ENCODE measurements at regions not wholly inside any gene's neighbourhood (a gene's known extent, or its start where the extent isn't known, plus 50 kb on each side); places are given as distances from the start of the nearest gene placed in this dataset.
"Not testable (repeated sequence)": the region's sequence is repeated elsewhere in the genome, so short reads cannot be mapped to it uniquely, and the experiment has no call there.

DNA sequence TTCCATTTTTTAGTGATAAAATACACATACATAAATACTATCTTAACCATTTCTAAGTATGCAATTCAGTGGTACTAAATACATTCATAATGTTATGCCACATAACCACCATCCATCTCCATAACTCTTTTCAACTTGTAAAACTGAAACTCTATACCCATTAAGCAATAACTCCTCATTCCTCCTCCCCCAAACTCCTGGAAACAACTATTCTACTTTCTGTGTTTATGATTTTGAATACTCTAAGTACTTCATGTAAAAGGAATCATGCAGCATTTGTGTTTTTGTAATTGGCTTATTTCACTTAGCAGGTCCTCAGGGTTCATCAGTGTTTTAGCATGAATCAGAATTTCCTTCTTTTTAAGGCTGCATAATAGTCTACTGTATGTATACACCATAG is 131.8 kb downstream of the TES start:
- DNase-seq, result no peak

DNA sequence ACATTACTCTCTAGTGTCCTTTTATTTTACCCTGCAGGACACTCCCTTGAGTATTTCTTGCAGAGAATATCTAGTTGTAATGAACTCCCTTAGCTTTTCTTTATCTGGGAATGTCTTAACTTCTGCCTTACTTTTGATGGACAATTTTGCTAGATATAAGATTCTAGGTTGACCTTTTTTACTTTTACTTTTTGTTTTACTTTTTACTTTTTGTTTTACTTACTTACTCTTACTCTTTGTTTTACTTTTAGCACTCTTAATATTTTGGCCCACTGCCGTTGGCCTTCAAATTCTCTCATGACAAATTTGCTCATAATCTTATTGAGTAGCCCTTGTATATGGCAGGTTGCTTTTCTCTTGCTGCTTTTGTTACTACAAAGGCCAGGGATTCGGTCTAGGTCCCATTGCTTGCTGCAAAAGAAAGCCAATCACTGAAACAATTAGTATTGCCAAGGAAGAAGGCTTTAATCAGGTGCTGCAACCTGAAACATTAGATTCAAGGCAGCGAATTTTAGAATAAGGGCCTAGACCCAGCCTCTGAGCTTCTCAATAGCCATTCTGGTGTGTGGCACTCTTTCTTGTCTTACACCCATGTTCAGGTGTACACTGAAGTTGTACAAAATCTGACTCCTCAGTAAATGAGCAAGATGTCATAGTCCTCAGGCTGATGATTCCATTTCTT is 137.0 kb downstream of the TES start:
- no peak for DNase-seq

DNA sequence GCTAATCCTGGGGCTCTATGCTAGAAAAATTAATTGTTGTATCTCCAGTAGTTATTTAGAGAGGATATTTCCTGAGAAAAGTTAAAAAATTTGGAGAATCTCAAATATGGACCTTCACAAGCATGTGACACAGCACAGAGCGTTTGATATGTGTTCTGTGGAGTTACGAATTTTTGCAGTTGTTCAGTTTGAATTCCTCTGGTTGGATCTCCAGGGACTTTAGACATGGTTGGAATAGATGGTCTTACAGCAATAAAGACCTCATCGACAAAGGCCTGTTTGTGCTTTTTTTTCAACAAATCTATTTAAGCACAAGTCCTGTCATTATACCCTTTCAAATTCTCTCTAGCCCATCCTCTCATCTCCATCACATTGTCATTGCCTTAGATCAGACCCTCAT is 138.0 kb downstream of the TES start:
- no peak for DNase-seq

DNA sequence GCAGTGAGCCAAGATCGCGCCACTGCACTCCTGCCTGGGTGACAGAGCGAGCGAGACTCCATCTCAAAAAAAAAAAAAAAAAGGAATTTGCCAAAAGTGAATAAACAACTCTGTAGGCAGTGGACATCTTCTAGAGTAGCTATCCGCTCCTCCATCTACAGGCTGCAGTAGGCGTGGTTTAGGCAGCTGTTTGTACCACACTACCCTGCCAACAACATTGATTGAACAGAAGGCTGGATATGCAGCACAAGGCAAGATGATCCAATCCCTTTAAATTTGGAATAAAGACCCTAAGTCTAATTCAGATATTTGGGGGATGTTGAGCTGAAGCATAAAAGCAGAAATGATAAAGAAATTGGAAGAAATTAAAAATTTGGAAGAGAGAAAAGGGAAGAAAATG is 141.6 kb downstream of the TES start:
- DNase-seq, result no peak

DNA sequence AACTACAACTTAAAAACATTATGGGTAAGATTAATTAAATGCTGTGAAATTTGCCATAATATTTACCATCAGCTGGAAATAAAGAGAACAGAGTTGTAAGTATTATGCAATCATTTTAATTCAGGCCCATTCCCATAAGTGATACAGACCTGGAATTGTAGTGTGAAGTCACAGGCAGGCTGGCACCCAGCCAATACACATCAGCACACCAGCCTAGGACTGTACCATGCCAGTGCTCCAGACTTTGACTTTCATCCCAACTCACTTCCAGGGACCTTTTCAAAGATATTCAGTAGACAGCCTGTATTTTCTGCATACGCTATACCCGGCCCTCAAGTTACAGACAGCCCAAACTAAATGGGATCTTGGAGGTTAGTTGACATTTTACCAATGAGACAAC is 143.3 kb downstream of the TES start:
- DNase-seq, result no peak

DNA sequence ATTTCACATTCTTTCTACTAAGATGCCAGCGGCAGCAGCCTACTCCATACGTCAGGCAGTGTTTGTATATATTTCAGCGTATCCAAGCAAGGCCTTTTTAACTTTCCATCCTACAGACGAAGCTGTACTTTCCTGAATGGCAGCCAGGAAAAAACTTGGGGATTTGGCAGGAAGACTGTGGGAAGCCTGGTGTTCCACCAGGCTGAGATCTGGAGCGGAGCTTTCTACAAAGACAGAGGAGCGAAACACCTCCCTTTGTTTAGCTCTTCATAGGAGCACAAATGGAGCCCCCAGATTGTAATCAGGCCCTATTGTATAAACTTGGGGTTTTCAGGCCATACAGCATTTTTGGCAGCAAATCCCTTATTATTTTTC is 143.8 kb downstream of the TES start:
- DNase-seq, result no peak

DNA sequence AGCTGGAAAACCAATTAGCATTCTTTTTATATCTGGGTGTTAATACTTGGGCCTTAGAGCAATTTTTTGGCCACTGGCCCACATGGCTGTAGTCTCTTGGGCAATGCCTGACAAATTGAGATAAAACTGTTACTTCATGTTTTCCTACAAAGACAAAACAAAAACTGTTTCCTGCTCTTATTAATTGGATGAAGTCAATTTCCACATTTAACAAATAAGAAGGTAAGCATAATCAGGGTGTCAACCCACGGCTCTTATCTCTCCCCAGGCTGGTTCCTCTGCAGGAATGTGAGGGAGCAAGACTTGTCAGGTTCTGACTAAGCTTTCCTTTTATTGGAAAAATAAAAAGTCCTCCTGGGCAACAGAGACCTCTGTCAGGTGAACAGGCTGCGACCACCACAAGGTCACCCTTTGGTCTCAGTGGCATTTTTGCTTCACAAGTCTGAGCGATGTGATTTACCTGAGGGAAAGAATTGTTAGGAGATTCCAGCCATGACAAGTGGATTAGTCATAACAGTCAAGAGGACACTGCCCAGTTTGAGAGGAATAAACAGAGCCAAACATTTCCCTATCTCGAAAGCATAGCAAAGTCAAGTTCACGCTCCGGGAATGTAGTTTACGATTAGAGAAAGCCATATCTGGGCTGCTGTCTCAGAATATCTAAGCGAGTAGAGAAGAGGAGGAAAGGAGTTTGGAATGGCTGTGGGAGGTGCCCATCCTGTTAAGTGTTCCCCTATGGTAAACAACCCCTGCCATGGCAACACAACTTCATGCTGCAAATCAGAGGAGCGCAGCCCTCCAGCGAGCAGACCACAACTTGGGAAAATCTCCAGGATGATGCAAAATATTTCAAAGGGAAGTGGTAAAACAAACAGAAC is 144.4 kb downstream of the TES start:
- DNase-seq, result no peak

DNA sequence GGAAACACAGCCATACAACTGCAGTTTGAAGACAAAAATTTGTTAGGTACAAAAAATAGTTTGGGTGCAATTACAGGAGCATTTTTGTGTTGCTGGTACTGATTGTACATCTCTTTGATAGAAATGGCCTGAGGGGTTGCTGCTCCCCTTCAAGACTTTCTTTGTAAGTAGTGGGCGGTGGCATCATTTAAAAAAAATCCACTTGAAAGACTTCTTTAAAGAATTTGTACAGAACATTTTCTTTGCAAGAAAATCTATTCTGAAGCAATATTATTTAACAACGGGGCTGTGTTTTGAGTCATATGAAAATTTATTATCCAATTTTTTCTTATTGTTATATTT is 144.1 kb upstream of the CAV2 start:
- no peak for DNase-seq

DNA sequence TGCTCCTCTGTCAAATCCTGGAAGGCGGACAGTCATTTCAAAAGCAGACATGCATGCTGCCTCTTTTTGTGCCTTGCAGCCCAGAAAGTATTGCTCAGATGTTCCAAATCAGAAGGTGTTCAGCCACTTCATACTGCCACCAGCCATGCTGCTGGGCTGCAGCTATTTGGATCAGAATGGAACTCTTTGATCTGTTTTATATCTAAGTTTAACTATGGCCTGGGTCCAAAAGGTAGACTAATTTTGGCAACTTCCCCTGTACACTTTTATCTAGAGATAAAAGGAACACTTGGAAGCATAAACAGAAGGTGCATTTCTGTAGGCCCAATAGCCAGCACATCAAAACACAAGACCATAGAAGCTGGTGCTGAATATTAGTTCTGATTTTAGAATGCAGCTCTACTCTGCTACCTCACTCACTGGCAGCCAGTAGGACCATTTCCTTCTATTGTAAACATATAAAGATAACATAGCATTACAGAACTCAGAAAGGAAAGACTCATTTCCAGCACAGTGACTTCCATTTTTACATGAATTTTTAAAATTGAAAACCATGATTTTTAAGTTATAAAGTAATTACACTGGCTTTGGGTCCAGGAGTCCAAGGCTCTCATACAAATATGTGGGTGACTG is 143.1 kb upstream of the CAV2 start:
- no peak for DNase-seq

DNA sequence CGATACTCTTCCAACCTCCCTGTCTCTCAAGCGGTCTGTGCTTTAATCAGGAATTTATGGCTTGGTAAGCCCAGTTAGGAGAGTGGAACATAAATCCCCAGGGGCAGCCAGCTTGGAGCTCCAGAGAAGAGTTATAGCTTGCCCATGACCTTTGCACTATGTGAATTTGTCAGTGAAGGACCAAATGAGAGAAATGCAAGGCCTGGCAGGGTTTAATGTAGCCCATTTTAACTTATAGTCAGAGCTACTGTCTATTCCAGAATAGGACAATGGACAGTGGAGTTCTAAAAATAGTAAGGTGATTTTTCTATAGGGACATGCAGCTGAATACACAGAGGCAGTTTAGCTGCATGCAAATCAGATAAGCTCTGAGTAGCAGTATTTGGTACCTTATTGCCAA is 142.6 kb upstream of the CAV2 start:
- no peak for DNase-seq

DNA sequence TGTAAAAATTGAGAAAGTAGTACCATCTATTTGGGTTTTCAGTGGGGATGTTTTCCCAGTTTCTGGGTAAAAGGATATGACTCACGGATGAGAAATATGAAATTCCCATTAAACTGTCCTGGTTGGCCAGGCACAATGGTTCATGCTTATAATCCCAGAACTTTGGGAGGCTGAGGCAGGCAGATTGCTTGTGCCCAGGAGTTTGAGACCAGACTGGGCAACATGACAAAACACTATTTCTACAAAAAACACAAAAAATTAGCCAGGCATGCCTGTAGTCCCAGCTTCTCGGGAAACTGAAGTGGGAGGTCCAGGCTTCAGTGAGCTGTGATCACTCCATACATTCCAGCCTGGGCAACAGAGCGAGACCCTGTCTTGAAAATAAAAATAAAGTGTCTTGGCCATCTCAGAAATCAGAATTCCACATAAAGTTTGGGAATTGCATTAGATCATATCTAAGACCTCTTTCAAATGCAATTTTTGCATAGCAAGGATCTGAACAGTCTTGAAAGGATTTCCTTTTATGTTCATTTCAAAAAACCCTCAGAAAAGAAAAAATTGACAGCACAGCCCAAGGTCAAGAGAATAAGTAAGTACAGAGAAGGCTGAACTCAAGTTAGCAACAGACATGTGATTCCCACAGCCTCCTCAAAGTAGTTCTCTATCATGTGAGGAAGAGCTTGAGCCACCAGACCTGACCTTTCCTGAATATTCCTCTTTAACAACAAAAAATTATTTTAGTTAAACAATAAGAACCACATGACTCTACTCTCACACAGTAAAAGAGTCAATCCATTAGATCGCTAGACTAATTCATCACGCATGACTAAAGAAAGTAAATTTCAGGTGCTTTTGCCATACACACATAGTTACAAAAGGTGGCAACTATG is 141.5 kb upstream of the CAV2 start:
- DNase-seq, result no peak

DNA sequence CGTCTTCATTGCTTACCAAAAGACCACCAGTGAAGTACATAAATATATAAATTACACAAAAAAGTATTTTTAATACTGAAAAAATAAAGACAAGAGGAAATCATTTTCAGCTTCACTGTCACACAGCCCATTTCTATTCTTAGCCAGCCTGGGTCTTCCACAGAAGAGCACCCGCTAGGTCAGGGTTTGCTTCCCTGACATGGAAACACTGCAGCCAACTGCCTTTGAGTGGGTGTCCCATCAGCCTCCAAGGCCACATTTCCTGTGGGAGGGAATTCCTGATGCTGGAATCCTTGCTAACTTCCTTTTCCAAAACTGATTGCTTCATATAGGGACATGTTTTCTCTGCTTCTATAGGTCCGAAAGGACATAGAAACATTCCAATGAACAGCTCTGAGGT is 137.8 kb upstream of the CAV2 start:
- no peak for DNase-seq

DNA sequence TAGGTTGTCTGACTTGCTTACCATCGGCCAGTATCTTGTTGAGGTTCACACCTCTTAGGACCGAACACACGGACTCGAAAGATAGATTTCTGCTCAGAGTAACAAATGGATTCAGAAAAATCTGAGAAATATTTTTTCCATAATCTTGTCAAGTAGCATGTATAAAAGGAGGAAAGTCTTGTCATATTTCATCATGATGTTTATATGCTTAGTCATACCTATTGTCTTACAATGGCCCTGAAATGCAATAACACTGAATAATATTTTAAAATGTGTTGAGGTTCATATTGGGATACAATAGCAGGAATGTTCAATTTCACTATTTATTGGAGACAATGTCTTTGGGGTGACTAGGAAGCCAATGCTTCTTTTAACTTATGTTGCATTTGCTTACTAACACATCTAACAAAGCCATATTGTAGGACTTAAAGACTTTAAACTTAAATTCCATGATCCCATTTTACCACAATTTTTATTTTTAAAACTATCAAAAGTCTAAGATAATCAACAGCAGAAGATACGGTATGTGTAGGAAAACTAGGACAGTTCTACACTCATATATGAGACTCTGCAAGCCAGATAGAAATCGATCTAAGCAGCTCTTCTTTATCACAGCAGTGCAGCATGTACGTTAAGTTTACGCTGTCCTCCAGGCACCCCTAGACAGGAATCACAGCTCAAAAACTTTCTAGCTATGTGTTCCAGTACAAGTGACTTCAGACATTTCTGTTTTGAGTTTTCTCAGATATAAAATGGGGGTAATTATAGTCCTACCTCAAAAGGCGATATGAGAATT is 135.7 kb upstream of the CAV2 start:
- DNase-seq, result no peak

DNA sequence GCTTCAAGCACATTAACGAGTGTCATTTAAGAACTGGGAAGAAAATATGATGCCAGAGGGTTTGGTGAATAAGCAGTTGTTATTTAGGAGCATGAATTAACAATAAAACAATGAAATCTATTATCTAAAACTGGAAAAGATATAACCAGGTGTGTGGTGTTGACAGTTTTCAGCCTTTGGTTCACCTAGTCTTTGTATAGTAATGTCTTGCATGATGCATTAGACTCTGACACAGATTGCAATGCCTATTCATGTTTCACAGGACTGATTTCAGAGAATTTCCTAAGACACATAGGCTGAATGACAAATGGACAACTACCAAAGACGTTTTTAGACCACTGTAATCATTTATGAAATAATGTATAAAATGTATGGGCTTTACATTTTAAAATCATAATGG is 135.1 kb upstream of the CAV2 start:
- DNase-seq, result no peak

DNA sequence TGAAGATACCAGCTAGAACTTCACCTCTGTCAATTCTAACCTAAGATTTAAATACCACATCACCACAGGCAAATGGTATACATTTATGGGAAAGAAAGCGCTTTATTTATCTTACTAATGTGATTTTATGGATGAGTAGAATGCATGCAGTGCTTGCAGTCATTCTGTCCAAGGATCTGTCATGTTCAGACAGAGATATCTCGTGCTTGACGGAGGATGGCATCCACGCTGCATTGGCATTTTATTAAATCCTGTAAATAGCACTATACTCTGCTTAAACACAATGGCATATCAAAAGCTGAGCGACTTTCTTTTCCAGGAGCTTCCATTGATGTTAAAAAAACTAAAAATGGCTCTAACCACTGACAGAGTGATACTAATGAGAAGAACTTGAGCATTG is 133.7 kb upstream of the CAV2 start:
- DNase-seq, result no peak

DNA sequence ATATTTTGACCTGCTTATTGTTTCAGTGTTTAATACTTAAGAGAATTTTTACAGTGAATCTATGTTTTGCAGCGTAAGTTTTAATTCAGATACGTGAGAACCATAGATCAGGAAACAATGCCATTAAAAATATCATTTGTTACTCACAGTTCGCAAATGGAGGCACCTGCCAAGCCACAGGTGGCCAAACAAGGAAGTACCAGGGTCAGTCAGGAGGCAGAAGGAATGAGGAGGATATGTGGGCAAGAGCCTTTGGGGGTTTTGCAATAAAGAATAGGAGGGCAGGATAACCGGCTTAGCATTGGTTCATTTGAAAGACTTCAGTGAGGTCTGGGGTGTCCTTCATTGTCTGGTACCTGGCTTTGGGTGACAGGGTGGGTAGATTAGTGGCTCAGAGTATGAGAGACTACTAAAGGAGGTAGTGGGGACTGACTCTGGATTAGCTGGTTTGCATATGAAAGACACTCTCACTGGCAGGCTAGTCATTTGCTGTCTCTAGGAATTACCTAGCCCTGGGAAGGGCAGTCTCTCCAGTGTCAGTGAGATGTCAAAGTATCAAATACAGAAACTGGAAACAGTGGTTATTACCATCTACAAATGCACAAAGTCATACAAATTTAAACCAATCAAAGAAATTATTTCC is 132.2 kb upstream of the CAV2 start:
- no peak for DNase-seq

DNA sequence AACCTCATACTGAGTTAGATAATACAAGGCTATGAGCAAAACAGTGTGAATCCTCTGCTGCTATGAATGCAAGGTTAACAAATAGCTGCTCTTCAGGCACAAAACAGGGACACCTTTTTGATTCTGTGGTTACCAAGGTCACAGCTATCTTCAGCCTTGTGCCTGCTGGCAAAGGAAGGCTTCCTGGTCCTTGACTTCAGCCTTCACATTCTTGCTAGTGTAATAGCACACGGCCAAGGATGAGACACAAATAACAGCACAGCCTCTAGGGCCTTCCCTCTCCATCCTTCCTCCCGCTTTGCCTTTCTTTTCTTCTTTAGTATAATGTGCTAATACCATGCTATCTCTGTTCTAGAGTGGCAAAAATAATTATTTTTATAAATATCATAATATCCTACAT is 130.6 kb upstream of the CAV2 start:
- no peak for DNase-seq

DNA sequence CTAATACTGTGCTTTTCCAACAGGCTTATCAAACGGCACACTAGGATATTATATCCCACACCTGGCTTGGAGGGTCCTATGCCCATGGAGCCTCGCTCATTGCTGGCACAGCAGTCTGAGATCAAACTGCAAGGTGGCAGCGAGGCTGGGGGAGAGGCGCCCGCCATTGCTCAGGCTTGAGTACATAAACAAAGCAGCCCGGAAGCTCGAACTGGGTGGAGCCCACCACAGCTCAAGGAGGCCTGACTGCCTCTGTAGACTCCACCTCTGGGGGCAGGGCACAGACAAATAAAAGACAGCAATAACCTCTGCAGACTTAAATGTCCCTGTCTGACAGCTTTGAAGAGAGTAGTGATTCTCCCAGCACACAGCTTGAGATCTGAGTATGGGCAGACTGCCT is 128.0 kb upstream of the CAV2 start:
- DNase-seq, result not testable (repeated sequence)

DNA sequence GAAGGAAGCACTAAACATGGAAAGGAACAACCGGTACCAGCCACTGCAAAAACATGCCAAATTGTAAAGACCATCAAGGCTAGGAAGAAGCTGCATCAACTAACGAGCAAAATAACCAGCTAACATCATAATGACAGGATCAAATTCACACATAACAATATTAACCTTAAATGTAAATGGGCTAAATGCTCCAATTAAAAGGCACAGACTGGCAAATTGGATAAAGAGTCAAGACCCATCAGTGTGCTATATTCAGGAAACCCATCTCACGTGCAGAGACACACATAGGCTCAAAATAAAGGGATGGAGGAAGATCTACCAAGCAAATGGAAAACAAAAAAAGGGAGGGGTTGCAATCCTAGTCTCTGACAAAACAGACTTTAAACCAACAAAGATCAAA is 126.3 kb upstream of the CAV2 start:
- DNase-seq, result not testable (repeated sequence)

DNA sequence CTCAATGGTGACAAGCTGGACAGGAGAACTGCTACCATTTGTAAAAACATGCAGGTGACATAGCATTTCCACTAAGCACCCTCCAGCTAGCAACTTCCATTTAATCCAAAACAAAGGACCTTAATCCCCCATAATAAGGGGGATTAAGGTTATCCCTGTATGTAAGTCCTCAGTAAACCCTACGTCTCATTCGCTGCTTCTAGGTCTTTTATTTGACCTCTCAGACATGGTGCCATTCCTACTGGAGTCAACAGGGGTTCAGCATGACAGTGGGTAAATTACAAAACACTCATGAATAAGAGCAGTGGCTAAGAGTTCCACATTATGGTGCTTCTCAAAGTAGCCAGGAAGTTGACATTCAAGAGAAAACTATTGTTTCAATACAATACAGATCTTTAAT is 121.8 kb upstream of the CAV2 start:
- no peak for DNase-seq

DNA sequence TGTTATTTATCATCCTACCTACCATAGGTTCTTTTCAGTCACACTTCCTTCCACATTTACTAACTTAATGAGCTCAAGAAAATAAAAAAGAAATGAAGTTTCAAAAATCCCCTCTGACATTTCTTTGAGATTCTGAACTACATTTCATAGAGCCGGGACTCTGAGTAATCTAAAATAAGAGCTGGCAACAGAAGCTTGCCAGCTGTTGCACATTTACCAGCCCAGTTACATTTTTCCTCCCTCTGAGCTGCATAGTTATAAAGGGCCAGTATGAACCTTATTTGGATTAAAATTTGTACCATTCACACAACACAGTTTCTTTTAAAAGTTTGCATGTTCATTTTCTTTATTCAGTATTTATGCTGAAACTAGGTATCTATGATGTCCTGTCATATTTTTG is 119.5 kb upstream of the CAV2 start:
- DNase-seq, result no peak

DNA sequence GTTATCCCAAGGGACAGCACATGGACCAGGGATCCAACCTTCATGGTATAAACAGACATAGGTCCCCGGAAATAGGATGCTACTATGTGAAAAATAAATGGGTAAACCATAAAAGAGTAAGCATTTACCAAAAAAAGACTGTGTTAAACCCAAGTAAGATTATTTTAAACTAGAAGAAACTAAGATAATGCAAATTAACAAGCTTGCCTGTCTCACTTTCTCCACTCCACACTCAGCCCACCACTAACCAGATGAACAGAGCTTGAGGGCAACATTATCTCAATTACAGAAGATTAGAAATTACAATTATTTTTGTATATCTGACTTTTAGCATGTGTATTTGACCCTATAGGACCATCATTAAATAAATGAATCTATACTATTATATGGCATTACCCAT is 117.2 kb upstream of the CAV2 start:
- no peak for DNase-seq

Measured in T-helper 1 cell (primary cell).